Activated CD4-positive, alpha-beta T cell treated with anti-CD3 and anti-CD28 coated beads, Interleukin-2, amount 50 U/mL, for 16 hours (primary cell): ENCODE measurements at regions not wholly inside any gene's neighbourhood (a gene's known extent, or its start where the extent isn't known, plus 50 kb on each side); places are given as distances from the start of the nearest gene placed in this dataset.

Experiments
- DNase-seq: peaks from one replicate; pipeline ENCODE4 v3.0.0-alpha.2; 2020

DNA sequence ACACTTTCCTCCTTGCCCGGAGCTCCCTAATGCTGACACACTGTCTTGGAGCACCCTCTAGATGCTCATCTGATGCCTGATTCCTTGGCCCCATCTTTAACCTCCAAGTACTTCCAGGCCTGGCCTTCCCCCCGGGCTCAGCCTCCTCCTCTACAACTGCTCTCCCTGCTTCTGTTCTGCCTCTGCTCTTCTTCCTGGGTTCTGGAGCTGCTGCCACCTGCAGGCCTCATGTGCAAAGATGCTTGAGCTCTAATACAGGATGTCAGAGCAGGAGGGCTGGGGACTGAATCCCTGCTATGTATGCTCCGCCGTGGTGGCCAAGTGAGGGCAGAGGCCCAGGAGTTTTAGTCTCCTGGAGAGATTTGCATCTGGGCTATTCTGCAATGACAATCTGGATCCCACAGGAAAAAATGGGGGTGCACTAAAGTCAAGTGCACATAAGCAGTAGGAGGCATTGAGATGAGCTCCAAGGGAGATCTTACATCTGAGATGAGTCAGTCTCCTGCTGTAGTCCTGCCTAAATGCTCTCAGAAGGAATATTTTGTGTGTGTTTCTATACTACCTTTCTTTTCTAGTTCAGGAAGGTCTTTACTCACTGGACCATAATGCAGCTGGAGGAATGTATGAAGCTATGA is 296.3 kb downstream of the UACA start:
- DNase-seq, result peak; percentile 47

DNA sequence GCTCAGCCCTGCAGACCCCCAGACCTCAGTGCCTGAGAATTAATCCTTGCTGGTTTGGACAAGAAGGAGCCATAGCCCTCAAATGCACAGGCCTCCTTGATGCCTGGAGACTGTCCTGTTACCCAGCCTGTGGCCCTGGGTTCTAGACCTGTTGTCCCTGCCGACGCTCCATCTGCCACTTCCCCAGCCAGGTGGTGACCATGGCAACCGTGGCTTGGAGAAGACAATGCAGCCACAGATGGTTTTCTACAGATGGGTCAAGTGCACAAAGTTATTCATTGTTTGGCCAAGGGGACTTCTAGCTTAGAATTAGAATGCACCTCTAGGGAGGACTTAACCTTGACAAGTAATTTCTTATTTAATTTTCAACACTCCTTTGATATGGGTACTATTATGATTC is 297.1 kb downstream of the UACA start:
- no peak for DNase-seq

DNA sequence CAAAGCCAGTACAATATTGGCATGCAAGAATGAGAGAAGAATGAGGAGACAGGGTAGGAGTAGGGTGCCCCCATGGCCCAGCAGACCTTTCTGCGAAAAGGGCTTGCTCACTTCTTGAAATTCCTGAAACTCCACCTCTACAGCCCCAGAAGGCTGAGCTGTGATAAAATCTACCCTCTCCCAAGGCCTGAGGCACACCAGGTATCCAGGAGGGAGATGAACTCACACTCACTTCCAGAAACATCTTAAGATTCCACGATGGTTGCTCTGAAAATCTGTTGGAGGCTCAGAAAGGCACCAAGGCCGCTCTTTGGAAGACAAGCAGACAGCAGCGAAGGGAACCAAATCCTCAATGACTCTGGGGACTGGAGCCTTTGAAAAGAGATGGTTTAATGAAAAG is 297.5 kb downstream of the UACA start:
- no peak for DNase-seq

DNA sequence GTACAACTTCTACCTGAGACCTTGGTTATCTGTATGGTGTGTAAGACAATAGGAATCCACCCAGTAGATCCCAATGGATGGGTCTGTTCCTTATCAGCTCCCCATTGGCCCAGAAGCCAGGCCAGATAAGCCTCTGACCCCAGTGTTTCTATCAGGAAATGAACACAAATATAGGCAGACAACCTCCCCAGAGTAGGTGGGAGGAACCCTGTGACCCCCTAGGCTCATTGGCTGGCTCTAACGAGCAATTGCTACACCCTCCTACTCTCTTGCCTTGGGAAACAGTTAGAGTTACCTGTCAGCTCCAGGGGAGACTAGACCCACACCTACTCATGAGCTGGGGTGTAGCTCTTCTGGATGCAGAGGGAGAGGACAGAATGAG is 299.9 kb downstream of the UACA start:
- DNase-seq, result no peak

DNA sequence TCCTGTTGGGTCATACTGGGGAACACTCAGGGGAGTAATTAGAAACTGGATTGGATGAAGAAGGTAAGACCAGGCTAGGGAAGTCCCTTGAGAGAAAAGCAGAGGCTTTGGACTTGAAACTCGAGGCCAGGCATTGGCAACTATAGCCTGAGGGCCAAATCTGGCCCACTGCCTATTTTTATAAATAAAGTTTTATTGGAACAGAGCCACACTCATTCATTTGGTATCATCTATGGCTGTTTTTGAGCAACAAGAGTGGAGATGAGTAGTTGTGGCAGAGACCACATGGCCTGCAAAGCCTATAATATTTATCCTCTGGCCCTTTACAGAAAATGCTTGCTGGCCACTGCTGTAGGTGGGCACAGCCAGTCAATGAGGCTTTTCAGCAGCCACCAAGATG is 301.4 kb downstream of the UACA start:
- DNase-seq, result no peak

DNA sequence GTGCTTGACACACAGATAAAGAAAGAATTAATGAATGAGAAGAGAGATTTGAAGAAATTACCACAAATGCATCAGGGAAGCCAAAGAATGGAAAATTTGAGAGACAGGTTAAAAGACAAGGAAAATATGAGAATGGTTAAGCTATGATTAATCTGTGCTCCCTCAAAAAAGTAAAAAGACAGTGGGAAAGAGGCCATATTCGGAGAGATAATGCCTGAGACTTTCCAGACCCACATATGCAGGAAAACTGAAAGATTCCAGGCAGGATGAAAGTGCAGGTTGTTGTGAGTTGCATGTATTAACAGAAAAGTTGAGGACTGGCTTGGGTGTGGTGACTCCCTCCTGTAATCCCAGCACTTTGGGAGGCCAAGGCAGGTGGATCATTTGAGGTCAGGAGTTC is 302.3 kb downstream of the UACA start:
- DNase-seq, result no peak

DNA sequence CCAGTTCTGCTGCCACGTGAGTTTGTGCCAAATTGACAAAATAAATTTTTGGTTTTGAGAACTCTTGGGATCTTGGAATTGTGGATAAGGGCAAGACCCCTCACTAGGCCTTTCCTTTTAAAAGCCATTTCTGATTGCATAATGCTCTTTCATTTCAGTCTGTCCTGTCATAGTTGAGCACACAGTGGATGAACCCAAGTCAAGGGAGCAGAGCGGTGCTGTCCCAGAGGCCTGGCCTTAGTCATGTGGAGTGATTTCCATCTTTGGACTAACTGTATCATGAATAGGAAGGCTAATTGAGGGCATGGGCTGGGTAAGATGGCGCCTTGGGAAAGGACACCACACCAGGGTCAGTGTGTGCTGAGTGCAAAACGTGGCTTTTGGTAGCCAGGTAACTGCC is 304.0 kb downstream of the UACA start:
- no peak for DNase-seq

DNA sequence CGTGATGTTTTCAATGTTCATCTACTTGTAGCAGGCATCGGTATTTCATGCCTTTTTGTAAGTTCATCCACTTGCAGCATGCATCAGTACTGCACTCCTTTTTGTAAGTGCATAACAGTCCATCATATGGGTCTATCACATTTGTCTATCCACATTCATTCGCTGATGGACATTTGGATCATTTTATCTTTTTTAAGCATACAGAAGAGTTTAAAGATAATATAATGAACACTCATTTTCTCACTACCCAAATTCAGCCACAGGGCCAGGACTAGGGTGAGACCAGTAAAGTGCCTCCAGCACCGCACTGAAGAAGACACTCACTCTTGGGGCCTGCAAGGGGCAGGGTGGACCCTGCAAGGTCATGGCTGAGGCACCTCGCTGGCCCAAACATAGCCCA is 309.6 kb downstream of the UACA start:
- DNase-seq, result no peak

DNA sequence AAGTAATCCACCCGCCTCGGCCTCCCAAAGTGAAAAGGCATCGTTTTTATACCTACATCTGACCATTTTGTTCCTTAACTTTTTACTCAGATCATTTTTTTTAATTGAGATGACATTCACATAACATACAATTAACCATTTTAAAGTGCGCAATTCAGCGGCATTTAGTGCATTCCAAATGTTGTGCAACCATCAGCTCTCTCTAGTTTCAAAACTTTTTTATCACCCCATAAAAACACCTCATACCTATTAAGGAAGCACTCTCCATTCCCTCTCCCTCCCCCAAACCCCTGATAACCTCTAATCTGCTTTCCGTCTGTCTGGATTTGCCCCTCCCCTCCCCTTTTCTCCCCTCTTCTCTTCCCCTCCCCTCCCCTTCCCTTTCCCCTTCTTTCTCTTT is 310.1 kb downstream of the UACA start:
- no peak for DNase-seq

DNA sequence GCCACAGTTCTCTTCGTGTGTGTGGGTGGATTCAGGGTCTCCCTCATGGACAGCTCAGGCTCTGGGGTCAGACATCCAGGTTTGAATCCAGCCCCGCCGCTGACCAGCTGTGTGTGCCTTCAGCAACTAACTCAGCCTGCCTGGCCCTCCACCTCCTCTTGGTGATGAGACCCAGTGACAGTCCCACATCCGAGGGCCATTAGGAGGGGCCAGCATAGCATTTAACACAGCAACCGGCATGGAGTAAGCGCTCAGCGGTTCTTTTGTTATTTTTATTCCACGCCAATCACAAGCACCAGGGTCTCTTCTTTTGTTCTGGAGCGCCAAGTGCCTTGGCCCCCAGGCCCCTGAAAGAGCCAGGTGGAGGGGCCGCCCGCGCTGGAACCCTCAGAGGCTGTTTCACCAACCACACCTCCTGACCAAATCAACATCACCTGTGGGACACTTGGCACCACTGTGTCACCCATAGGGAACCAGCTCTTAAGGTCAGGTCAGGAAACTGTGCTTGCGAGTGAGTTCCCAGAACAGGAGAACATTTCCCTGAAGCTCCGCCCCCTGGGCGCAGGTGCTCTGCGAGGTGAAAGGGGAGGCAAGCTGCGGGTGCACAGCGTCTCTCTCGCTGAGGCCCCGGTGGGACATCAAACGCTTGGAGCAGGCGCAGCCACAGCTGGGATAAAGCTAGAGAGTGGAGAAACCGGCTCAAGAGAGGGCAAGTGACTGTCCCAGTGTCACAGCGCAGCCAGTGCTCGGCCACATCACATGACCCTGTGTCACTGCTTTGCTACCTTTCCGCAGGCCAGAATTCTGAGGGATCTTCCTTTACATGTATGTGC is 311.3 kb downstream of the UACA start:
- no peak for DNase-seq

DNA sequence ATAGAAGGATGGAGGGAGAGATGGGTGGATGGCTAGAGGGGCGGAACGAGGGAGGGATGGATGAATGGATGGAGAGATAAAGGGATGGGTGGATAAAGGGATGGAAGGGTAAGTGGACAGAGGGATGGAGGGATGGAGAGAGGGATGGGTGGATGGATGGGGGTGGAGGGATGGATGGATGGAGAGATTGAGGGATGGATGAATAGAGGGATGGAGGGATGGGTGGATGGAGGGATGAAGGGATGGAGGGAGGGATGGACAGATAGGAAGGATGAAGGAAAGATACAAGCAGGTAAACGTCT is 313.3 kb downstream of the UACA start:
- DNase-seq, result no peak

DNA sequence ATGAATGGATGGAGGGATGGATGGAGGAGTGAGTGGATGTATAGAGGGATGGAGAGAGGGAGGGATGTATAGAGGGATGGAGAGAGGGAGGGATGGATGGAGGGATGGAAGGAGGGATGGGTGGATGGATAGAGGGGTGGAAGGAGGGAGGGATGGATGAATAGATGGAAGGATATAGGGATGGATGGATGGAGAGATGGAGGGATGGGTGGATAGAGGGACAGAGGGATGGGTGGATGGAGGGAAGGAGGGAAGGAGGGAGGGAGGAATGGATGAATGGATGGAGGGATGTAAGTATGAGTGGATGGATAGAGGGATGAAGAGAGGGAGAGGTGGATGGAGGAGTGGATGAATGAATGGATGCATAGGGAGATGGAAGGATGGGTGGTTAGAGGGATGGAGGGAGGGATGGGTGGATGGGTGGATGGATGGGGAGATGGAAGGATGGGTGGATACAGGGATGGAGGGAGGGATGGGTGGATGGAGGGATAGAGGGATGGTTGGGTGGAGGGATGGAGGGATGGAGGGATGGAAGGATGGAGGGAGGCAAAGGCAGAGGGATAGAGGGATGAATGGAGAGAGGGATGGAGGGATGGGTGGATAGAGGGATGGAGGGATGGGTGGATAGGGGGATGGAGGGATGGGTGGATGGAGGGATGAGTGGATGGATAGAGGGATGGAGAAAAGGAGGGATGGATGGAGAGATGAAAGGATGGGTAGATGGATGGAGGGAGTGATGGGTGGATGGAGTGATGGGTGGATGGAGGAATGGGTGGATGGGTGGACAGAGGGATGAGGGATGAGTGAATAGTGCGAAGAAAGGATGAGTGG is 313.8 kb downstream of the UACA start:
- no peak for DNase-seq

DNA sequence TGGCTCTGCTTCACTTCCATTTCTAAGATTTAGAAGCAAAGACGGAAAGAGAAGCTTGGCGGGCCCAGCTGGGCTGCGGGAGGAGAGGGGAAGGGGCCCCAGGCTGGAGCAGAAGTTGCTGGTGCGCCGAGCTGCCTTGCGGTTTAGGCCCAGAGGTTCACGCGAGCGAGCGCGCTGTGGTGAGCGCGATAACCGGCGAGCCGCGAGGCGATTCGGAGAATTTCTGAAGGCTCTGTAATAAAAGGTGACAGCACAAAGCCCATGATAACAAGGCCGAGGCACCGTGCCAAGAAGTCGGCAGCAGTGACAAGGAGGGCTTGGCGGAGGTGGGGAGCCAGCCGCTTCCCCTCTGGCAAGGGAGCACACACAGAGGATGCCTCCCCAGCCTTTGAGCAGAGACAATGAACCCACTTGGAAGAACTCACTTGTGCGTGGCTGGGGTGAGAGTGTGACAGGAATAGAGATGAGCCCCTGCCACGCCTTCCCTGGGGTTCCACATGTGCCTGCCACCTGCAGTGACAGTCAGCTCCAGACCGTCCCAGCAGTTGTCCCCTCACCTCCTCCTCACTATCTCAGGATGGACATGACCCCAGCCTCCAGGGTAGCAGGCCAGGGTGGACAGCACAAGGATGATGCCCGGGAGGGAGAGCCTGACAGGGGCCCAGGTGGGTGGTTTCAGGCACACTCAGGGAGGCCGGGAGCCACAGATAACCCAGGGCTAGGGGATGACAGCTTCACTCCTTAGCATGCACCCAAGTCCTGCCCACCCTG is 315.2 kb downstream of the UACA start:
- no peak for DNase-seq

DNA sequence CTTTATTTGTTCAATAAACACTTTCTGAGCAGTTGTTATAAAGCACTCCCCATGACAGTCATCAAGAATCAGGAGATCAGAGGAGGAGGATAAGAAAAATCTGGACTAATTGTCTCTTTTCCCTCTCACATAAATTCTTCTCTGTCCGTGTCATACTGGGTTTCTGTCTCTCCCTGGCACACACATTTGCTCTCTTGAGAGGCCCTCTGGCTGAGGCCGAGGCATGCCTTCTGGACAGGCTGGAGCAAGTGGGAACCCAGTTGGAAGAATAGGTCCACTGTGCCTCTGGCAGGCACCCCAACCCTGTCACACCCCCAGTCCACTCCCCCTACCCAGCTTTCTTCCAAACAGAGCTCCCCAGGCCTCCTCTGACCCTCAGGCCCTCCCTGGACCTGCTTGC is 315.8 kb downstream of the UACA start:
- no peak for DNase-seq

DNA sequence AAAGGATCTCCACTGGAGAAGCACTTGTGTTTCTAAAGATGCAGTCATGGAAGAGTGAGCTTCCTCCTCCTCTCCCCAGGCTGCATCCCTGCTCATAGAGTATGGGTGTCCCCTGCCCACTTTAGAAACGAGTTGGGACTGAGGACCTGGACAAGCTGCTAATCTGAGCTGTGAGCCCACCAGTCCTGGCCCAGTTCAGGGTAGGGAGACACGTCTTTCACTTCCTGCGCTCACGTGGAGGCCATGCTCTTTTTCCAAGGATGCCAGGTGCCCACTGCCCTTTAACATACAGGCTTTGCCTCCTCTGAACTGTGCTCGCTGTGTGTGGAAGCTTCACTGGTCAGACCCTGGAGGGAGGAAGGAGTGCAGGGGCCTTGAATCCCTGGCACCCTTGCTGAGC is 316.3 kb downstream of the UACA start:
- DNase-seq, result no peak

DNA sequence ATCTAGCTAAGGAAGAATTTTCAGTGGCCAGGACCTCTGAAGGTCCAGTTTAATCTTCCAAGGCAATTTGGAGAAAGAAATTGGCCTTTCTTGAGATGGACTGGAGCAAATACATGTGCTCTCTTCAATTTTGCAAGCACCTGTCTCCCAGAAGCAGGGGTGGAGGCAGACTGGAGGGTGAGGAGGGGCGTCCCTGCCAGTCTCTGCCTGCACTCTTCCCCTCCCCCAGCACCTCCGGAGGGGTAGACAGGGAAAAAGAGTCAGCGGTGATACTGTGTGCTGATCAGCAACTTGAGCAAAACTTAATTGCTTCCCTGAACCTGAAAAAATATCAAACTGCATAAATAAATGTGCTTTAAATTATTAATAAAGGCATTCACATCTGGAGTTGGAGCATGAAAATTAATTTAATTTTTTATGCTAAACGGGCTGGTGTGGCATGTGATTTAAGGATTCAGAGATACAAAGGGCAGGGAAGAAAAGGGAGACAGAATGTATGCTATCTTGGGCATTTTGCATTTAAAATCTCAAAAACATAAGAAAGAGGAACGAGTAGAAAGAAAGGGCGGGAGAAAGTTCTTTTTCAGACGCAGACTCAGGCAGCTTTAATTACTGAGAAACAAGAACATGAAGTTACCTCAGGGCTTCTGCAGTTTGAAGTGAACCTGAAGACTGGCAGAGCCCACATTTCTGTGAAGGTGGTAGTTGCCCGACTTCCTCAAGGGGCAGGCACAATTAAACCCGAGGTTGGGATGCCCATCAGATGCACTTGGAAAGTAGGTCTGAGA is 319.7 kb downstream of the UACA start:
- no peak for DNase-seq

DNA sequence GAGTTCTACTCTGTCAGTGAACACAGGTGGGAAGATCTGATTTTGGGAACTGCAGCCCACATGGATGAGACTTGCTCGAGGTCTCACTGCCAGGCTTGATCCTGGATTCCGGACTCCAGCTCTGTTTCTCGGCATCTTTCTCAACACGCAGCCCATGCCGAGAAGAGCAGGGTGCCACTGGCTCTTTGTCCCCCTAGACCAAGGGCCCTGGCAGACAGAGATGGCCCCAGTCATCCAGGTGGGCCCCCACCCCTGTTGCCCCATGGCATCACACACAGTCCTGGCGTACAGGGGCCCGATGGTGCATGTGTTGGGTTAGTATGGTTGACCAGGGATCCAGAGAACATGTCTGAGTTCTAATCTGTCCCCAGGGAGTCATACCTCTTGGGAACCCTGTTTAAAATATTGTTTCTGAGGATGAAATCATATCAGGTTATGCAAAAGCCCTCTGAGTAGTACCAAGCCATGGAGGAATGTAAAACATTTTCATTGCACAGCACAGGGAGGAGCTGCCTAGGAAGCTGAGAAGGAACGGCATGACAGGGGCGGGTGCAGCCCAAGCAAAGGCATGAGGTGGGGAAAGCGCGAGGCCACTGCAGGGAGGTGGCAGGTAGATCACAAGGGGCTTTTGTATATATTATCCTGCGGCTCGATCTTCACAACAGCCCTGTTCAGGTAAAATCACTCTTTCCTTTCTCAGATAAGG is 320.6 kb downstream of the UACA start:
- DNase-seq, result no peak

DNA sequence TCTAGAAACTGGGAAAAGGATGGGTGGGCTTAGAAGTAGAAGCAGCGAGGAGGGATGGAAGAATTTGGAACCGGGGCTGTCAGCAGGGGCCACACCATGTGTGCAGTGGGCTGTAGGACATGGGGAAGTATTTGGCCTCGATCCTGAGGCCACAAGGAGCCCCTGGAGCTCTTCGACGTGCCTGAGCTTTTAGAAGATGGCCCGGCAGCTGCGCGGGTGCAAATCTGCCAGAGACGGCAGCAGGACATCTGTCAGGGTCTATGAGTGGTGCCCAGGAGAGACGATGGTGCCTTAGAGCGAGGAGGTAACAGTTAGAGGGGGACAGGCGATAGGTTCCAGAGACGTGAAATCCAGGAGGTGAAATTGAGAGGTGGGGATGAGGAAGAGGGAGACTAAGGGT is 321.1 kb downstream of the UACA start:
- DNase-seq, result no peak

DNA sequence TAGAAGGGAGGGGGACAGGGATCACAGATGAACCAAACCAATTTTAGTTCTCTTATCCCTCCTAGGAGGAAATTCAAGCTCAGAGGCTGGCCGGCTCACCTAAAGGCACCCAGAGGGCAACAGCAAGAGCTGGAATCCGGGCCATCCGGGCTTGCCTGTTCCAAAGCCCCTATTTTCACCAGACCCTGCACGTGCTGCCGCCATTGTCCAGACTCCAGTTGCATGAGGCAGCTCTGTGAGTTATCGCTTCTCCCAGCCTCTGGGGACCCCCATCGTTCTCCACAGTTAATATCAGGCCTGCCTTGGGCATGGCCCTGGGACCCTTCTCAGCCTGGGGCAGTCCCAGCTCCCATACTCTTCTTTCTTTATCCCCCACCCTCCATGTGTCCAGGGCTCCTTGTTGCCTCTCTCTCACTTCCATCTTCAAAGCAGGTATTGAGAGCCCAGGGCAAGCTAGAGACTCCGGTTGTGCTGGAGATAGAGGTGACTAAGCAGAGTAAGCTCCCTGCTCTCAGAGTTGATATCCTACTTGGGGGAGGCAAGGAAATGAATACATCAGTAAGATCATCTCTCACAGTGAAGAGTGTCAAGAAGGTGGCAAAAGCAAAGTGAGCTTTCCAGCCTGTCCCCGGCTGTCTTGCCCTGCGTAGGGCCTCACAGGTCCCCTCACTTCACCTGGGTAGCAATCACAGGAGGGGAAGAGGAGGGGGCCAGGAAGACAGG is 322.8 kb downstream of the UACA start:
- DNase-seq, result no peak

DNA sequence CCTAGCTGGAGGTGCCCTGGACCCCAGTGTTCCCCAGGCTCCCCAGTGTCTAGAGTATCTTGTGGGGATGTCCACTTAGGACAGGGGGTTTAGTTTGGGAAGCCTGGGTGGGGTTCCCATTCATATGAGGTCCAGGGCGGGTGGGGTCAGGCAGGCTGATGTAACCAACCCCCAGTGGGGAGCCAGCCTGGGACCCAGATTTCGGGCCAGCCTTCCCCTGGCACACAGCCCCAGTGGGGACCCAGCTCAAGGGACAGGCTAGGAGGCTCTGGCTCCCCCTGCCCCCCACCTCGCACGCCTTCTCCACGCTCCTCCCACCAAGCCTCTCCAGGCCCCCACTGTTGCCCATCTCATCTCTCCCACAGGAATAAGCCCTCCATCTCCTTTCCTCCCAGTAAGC is 323.5 kb downstream of the UACA start:
- DNase-seq, result no peak

DNA sequence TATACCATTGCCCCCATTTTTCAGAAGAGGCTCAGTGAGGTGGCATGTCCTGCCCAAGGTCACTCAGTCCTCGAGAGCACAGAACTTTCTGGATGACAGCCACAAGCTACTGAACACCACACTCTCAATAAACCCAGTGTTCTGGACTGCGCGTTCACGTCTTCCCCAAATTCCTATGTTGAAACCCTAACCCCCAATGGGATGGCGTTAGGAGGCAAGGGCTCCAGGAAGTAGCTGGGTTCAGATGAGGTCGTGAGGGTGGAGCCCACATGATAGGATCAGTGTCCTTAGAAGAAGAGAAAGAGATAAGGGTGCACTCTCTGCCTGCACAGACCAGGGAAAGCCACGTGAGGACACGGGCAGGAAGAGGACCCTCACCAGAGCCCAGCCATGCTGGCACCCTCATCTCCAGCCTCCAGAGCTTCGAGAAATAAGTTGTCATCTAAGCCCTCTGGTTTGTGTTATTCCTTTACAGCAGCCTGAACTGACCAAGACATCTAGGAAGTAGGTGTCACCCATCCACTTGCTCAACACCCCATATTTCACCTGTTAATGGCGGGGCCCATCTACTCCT is 324.0 kb downstream of the UACA start:
- no peak for DNase-seq
